Kidney epithelial cell (primary cell): ENCODE measurements at regions not wholly inside any gene's neighbourhood (a gene's known extent, or its start where the extent isn't known, plus 50 kb on each side); places are given as distances from the start of the nearest gene placed in this dataset.

Source experiments
- DNase-seq: peaks from one replicate; pipeline ENCODE4 v3.0.0-alpha.2; 2010; ENCODE audit warnings: low read depth
- H3K27me3 ChIP-seq: 2 replicates; pipeline ENCODE4 v1.6.0; 2011; ENCODE audit warnings: low read length; ENCODE audit not compliant: control insufficient read depth, insufficient read depth
- H3K36me3 ChIP-seq: 2 replicates; pipeline ENCODE4 v1.5.1; 2011; ENCODE audit warnings: low read length; ENCODE audit not compliant: control insufficient read depth, insufficient read depth
- H3K4me3 ChIP-seq: 2 replicates; pipeline ENCODE4 v1.5.1; 2011; ENCODE audit warnings: low read depth, mild to moderate bottlenecking, control low read depth, low read length
- CTCF ChIP-seq: IDR thresholded peaks from 2 replicates; pipeline ENCODE4 v1.5.1; 2011; ENCODE audit warnings: mild to moderate bottlenecking, moderate library complexity, low read length, control low read depth, inconsistent platforms; ENCODE audit not compliant: insufficient read depth, poor library complexity, severe bottlenecking

GRCh38 chr7:4430227-4430626 lies 251.9 kb upstream of the FOXK1 start:
- H3K36me3 ChIP-seq = no peaks in the 10 kb centered on the region
- no peak for DNase-seq
- no peaks in the 10 kb centered on the region for H3K27me3 ChIP-seq
- H3K4me3 ChIP-seq = no peak overlapping the region
- no peak for TF ChIP-seq CTCF

DNA sequence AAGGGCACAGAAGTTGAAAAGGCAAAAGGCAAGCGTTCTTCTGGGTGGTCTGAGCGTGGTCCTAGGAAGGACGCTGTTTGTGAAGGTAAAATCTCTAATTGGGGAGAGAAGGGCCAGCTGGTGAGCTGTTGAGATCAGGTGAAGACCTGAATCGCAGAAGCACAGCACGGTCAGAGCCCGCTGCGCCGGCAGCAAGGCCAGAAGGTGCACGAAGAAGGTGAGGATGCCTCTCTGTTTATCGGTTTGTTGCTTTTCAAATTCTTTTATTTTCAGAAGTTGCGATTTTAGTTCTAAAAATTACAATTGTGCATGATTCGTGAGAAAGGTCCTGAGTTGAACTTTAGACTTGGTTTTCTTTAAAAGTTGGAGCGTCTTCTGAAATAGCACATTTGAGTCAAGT lies 247.8 kb upstream of the FOXK1 start:
- Histone ChIP-seq H3K27me3 (no peaks in the 10 kb centered on the region), H3K36me3 (no peaks in the 10 kb centered on the region), H3K4me3 (no peak overlapping the region)
- no peak for DNase-seq
- TF ChIP-seq CTCF = no peak

DNA sequence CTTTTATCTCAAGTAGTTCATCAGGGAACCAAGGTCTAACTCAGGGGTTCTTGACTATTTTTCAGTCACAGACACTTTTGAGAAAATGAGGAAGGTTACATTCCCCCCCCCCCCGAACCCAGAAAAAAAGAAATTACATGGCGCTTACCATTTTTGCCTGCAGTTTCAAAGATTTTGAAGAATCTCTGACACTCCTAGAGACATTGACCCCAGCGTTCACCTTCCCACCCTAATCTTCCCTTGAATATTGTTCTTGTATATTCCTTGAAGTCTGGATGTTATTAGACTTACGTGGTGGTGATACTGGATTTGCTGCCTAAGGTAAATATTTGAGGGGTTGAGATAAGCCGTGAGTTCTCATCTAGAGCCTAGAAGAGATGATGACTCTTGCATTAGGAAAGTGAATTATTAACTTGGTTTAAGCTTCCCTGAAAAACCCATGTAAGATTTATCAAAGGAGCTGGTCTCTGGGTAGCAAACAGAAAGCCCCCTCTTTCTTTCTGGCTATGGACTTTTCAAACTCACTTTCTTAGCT lies 245.7 kb upstream of the FOXK1 start:
- TF ChIP-seq CTCF = no peak
- no peaks in the 10 kb centered on the region for H3K27me3 ChIP-seq
- H3K4me3 ChIP-seq = no peak overlapping the region
- no peak for DNase-seq
- no peaks in the 10 kb centered on the region for H3K36me3 ChIP-seq

DNA sequence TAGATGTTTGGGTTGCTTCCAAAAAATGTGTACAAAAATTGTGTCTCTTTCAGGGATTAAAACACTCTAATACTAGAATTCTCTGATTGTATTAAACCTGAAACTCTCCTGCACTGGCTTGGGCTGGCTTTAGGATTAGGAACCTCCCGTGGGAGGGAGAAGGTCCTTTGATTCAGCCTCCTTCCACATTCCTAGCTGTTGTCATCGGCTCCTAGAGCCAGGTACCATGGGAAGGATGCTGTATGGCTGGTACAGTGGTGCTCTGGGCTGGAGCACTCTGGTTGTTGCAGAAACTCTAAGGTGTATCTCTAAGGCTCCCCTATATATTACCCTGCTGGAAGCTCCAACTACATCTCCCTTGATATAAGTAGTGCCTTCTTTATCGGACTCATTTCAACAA lies 245.2 kb upstream of the FOXK1 start:
- TF ChIP-seq CTCF = no peak
- no peaks in the 10 kb centered on the region for H3K27me3 ChIP-seq
- H3K4me3 ChIP-seq = no peak overlapping the region
- DNase-seq = no peak
- no peaks in the 10 kb centered on the region for H3K36me3 ChIP-seq

- no peak for TF ChIP-seq CTCF
- no peaks in the 10 kb centered on the region for H3K36me3 ChIP-seq
- H3K27me3 ChIP-seq = no peaks in the 10 kb centered on the region
- no peak for DNase-seq
- H3K4me3 ChIP-seq = no peak overlapping the region
Observed at GRCh38 chr7:4437916-4438315, 244.2 kb upstream of the FOXK1 start.

- no peak for DNase-seq
- Histone ChIP-seq H3K27me3 (no peaks in the 10 kb centered on the region), H3K36me3 (no peaks in the 10 kb centered on the region), H3K4me3 (no peak overlapping the region)
- no peak for TF ChIP-seq CTCF
Observed at GRCh38 chr7:4438723-4439245, 243.3 kb upstream of the FOXK1 start.
